ENCODE measurements at regions not wholly inside any gene's neighbourhood (a gene's known extent, or its start where the extent isn't known, plus 50 kb on each side); places are given as distances from the start of the nearest gene placed in this dataset.
A peak's percentile ranks its signal among the peaks of the same experiment; 100 is the strongest.

- Histone ChIP-seq H3K9ac (ENCODE audit: low read length) (no peak overlapping the region), H3K27me3 (ENCODE audit: control insufficient read depth, insufficient read depth, low read length) (no peaks in the 10 kb centered on the region), H3K4me1 (ENCODE audit: control insufficient read depth, insufficient read depth, low read length) (peaks cover 4% of the 10 kb centered on the region; the same call in 1 of the 2 replicates), H3K27ac (ENCODE audit: low read depth, low read length) (no peak overlapping the region), H3K9me3 (ENCODE audit: control insufficient read depth, insufficient read depth, low read depth, low read length) (no peaks in the 10 kb centered on the region), H3K36me3 (ENCODE audit: control insufficient read depth, insufficient read depth, low read length) (no peaks in the 10 kb centered on the region), H3K4me3 (ENCODE audit: low read depth, low read length) (no peak overlapping the region)
Measured at GRCh38 chr2:156099382-156099781, 233.1 kb downstream of the NR4A2 start.

GRCh38 chr2:156098506-156098905 lies 234.0 kb downstream of the NR4A2 start:
- H3K9ac ChIP-seq (ENCODE audit: low read length): no peak overlapping the region
- H3K9me3 ChIP-seq (ENCODE audit: control insufficient read depth, insufficient read depth, low read depth, low read length): no peaks in the 10 kb centered on the region
- no peaks in the 10 kb centered on the region for H3K36me3 ChIP-seq (ENCODE audit: control insufficient read depth, insufficient read depth, low read length)
- no peaks in the 10 kb centered on the region for H3K27me3 ChIP-seq (ENCODE audit: control insufficient read depth, insufficient read depth, low read length)
- no peak overlapping the region for H3K4me3 ChIP-seq (ENCODE audit: low read depth, low read length)
- H3K27ac ChIP-seq (ENCODE audit: low read depth, low read length): no peak overlapping the region
- peaks cover 4% of the 10 kb centered on the region; the same call in 1 of the 2 replicates for H3K4me1 ChIP-seq (ENCODE audit: control insufficient read depth, insufficient read depth, low read length)

- H3K4me1 ChIP-seq (ENCODE audit: control insufficient read depth, insufficient read depth, low read length): peaks cover 3% of the 10 kb centered on the region; the same call in 1 of the 2 replicates
- H3K9ac ChIP-seq (ENCODE audit: low read length): no peak overlapping the region
- no peaks in the 10 kb centered on the region for H3K27me3 ChIP-seq (ENCODE audit: control insufficient read depth, insufficient read depth, low read length)
- no peak overlapping the region for H3K27ac ChIP-seq (ENCODE audit: low read depth, low read length)
- H3K4me3 ChIP-seq (ENCODE audit: low read depth, low read length): no peak overlapping the region
- H3K36me3 ChIP-seq (ENCODE audit: control insufficient read depth, insufficient read depth, low read length): no peaks in the 10 kb centered on the region; the same call in none of the 2 replicates
- peaks cover 6% of the 10 kb centered on the region; the same call in 1 of the 2 replicates for H3K9me3 ChIP-seq (ENCODE audit: control insufficient read depth, insufficient read depth, low read depth, low read length)
Measured at GRCh38 chr2:156088587-156088986, 243.9 kb downstream of the NR4A2 start.

- Histone ChIP-seq H3K9ac (ENCODE audit: low read length) (no peak overlapping the region), H3K27ac (ENCODE audit: low read depth, low read length) (no peak overlapping the region), H3K9me3 (ENCODE audit: control insufficient read depth, insufficient read depth, low read depth, low read length) (peaks cover 9% of the 10 kb centered on the region; the same call in 1 of the 2 replicates), H3K4me3 (ENCODE audit: low read depth, low read length) (no peak overlapping the region), H3K36me3 (ENCODE audit: control insufficient read depth, insufficient read depth, low read length) (no peaks in the 10 kb centered on the region; the same call in none of the 2 replicates), H3K27me3 (ENCODE audit: control insufficient read depth, insufficient read depth, low read length) (no peaks in the 10 kb centered on the region), H3K4me1 (ENCODE audit: control insufficient read depth, insufficient read depth, low read length) (peaks cover 3% of the 10 kb centered on the region; the same call in 1 of the 2 replicates)
Measured at GRCh38 chr2:156087875-156088274, 244.6 kb downstream of the NR4A2 start.

GRCh38 chr2:156083763-156084493 lies 248.6 kb downstream of the NR4A2 start:
- Histone ChIP-seq H3K9ac (ENCODE audit: low read length) (peak overlapping the region; percentile 15), H3K9me3 (ENCODE audit: control insufficient read depth, insufficient read depth, low read depth, low read length) (peaks cover 14% of the 10 kb centered on the region; the same call in 1 of the 2 replicates), H3K27me3 (ENCODE audit: control insufficient read depth, insufficient read depth, low read length) (no peaks in the 10 kb centered on the region), H3K36me3 (ENCODE audit: control insufficient read depth, insufficient read depth, low read length) (no peaks in the 10 kb centered on the region; the same call in none of the 2 replicates), H3K4me1 (ENCODE audit: control insufficient read depth, insufficient read depth, low read length) (peaks cover 3% of the 10 kb centered on the region; the same call in 1 of the 2 replicates), H3K27ac (ENCODE audit: low read depth, low read length) (no peak overlapping the region; the same call in 1 of the 2 replicates), H3K4me3 (ENCODE audit: low read depth, low read length) (no peak overlapping the region)

GRCh38 chr2:156079845-156080244 lies 252.7 kb downstream of the NR4A2 start:
- H3K4me3 ChIP-seq (ENCODE audit: low read depth, low read length): no peak overlapping the region
- H3K36me3 ChIP-seq (ENCODE audit: control insufficient read depth, insufficient read depth, low read length): no peaks in the 10 kb centered on the region; the same call in none of the 2 replicates
- H3K9ac ChIP-seq (ENCODE audit: low read length): no peak overlapping the region
- no peak overlapping the region for H3K27ac ChIP-seq (ENCODE audit: low read depth, low read length)
- H3K4me1 ChIP-seq (ENCODE audit: control insufficient read depth, insufficient read depth, low read length): no peaks in the 10 kb centered on the region; the same call in 1 of the 2 replicates
- H3K9me3 ChIP-seq (ENCODE audit: control insufficient read depth, insufficient read depth, low read depth, low read length): peaks cover 14% of the 10 kb centered on the region; the same call in 1 of the 2 replicates
- H3K27me3 ChIP-seq (ENCODE audit: control insufficient read depth, insufficient read depth, low read length): no peaks in the 10 kb centered on the region

- H3K27me3 ChIP-seq (ENCODE audit: control insufficient read depth, insufficient read depth, low read length): no peaks in the 10 kb centered on the region
- no peaks in the 10 kb centered on the region for H3K36me3 ChIP-seq (ENCODE audit: control insufficient read depth, insufficient read depth, low read length)
- H3K4me1 ChIP-seq (ENCODE audit: control insufficient read depth, insufficient read depth, low read length): no peaks in the 10 kb centered on the region
- H3K4me3 ChIP-seq (ENCODE audit: low read depth, low read length): no peak overlapping the region
- no peak overlapping the region for H3K27ac ChIP-seq (ENCODE audit: low read depth, low read length)
- no peak overlapping the region for H3K9ac ChIP-seq (ENCODE audit: low read length)
- peaks cover 5% of the 10 kb centered on the region; the same call in 1 of the 2 replicates for H3K9me3 ChIP-seq (ENCODE audit: control insufficient read depth, insufficient read depth, low read depth, low read length)
Measured at GRCh38 chr2:156077041-156077742, 255.3 kb downstream of the NR4A2 start.

GRCh38 chr2:156065912-156066311 lies 266.6 kb downstream of the NR4A2 start:
- H3K36me3 ChIP-seq (ENCODE audit: control insufficient read depth, insufficient read depth, low read length): no peaks in the 10 kb centered on the region
- no peaks in the 10 kb centered on the region for H3K4me1 ChIP-seq (ENCODE audit: control insufficient read depth, insufficient read depth, low read length)
- H3K4me3 ChIP-seq (ENCODE audit: low read depth, low read length): no peak overlapping the region
- no peak overlapping the region for H3K27ac ChIP-seq (ENCODE audit: low read depth, low read length)
- no peaks in the 10 kb centered on the region for H3K27me3 ChIP-seq (ENCODE audit: control insufficient read depth, insufficient read depth, low read length)
- no peak overlapping the region for H3K9ac ChIP-seq (ENCODE audit: low read length)
- no peaks in the 10 kb centered on the region for H3K9me3 ChIP-seq (ENCODE audit: control insufficient read depth, insufficient read depth, low read depth, low read length)

- no peak overlapping the region for H3K9ac ChIP-seq (ENCODE audit: low read length)
- H3K9me3 ChIP-seq (ENCODE audit: control insufficient read depth, insufficient read depth, low read depth, low read length): no peaks in the 10 kb centered on the region
- no peaks in the 10 kb centered on the region for H3K4me1 ChIP-seq (ENCODE audit: control insufficient read depth, insufficient read depth, low read length)
- no peak overlapping the region for H3K27ac ChIP-seq (ENCODE audit: low read depth, low read length)
- H3K36me3 ChIP-seq (ENCODE audit: control insufficient read depth, insufficient read depth, low read length): no peaks in the 10 kb centered on the region
- H3K27me3 ChIP-seq (ENCODE audit: control insufficient read depth, insufficient read depth, low read length): no peaks in the 10 kb centered on the region
- H3K4me3 ChIP-seq (ENCODE audit: low read depth, low read length): no peak overlapping the region
Measured at GRCh38 chr2:156064540-156064939, 268.0 kb downstream of the NR4A2 start.

- H3K4me3 ChIP-seq (ENCODE audit: low read depth, low read length): no peak overlapping the region
- H3K36me3 ChIP-seq (ENCODE audit: control insufficient read depth, insufficient read depth, low read length): no peaks in the 10 kb centered on the region
- H3K27ac ChIP-seq (ENCODE audit: low read depth, low read length): no peak overlapping the region
- H3K9me3 ChIP-seq (ENCODE audit: control insufficient read depth, insufficient read depth, low read depth, low read length): no peaks in the 10 kb centered on the region
- H3K27me3 ChIP-seq (ENCODE audit: control insufficient read depth, insufficient read depth, low read length): no peaks in the 10 kb centered on the region
- H3K4me1 ChIP-seq (ENCODE audit: control insufficient read depth, insufficient read depth, low read length): no peaks in the 10 kb centered on the region
- no peak overlapping the region for H3K9ac ChIP-seq (ENCODE audit: low read length)
Measured at GRCh38 chr2:156057647-156058046, 274.9 kb downstream of the NR4A2 start.

- H3K27ac ChIP-seq (ENCODE audit: low read depth, low read length): no peak overlapping the region
- no peaks in the 10 kb centered on the region for H3K27me3 ChIP-seq (ENCODE audit: control insufficient read depth, insufficient read depth, low read length)
- H3K9me3 ChIP-seq (ENCODE audit: control insufficient read depth, insufficient read depth, low read depth, low read length): no peaks in the 10 kb centered on the region
- H3K36me3 ChIP-seq (ENCODE audit: control insufficient read depth, insufficient read depth, low read length): no peaks in the 10 kb centered on the region
- no peak overlapping the region for H3K9ac ChIP-seq (ENCODE audit: low read length)
- H3K4me3 ChIP-seq (ENCODE audit: low read depth, low read length): no peak overlapping the region
- H3K4me1 ChIP-seq (ENCODE audit: control insufficient read depth, insufficient read depth, low read length): no peaks in the 10 kb centered on the region
Measured at GRCh38 chr2:156054983-156055382, 277.5 kb downstream of the NR4A2 start.
